IPS-20b (cell line): ENCODE measurements at regions not wholly inside any gene's neighbourhood (a gene's known extent, or its start where the extent isn't known, plus 50 kb on each side); places are given as distances from the start of the nearest gene placed in this dataset.

Experiments
- H3K27ac ChIP-seq: one replicate; pipeline ENCODE4 v1.5.1; 2013; ENCODE audit warnings: low read length
- H3K27me3 ChIP-seq: 2 replicates; pipeline ENCODE4 v1.6.1; 2013; ENCODE audit warnings: mild to moderate bottlenecking, low read length, inconsistent platforms; ENCODE audit not compliant: insufficient read depth
- H3K36me3 ChIP-seq: 2 replicates; pipeline ENCODE4 v1.6.1; 2013; ENCODE audit warnings: low read depth, mild to moderate bottlenecking, inconsistent platforms, low read length, moderate library complexity; ENCODE audit not compliant: insufficient read depth
- H3K4me1 ChIP-seq: 2 replicates; pipeline ENCODE4 v1.6.1; 2013; ENCODE audit warnings: mild to moderate bottlenecking, control low read depth, inconsistent platforms, low read length, moderate library complexity; ENCODE audit not compliant: insufficient read depth
- H3K4me3 ChIP-seq: 2 replicates; pipeline ENCODE4 v1.5.1; 2013; ENCODE audit warnings: mild to moderate bottlenecking, low read length, inconsistent platforms
- H3K9ac ChIP-seq: 2 replicates; pipeline ENCODE4 v1.6.1; 2013; ENCODE audit warnings: low read depth, mild to moderate bottlenecking, inconsistent platforms, low read length, moderate library complexity
- H3K9me3 ChIP-seq: 2 replicates; pipeline ENCODE4 v1.6.1; 2013; ENCODE audit warnings: mild to moderate bottlenecking, low read depth, low read length, inconsistent platforms; ENCODE audit not compliant: insufficient read depth

GRCh38 chr2:121078899-121079298 lies 206.1 kb downstream of the TFCP2L1 start:
- Histone ChIP-seq H3K27ac (no peak overlapping the region), H3K9me3 (no peaks in the 10 kb centered on the region), H3K27me3 (peaks cover 48% of the 10 kb centered on the region), H3K9ac (no peak overlapping the region), H3K4me1 (peaks cover 11% of the 10 kb centered on the region; the same call in 1 of the 2 replicates), H3K4me3 (no peak overlapping the region), H3K36me3 (no peaks in the 10 kb centered on the region)

DNA sequence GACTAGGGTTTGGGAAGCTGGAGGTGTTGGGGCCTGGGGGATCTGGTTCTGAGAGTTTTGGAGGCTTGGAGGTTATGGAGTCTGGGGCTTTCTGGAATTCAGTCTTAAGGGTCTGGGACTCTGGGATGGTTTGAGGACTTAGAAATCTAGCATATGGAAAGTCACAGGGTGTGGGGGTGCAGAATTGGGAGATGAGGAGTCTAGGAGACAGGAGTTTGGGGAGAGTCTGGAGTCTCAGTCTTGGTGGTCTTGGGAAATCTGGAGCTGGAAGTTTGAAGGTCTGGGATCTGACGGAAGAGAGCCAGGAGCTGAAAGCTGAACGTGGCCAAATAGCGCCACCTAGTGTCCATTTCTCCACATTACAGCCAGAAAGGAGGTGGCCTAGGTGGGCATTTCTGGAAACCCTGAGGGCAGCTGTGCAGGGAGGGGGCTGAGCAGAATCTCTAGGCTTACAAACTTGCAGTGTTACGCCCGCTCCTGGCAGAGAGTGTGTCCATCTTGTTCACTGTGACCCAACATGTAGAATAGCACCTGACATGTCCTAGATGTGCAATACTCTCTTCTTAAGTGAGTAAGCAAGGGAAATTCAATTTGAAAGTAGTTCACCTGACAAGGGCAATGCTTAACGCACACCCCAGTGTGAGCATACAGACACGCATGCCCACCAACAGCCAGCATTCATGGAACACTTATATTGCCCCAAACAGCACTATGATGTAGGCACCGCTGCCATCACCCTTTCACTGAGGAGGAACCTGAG lies 204.8 kb downstream of the TFCP2L1 start:
- Histone ChIP-seq H3K36me3 (no peaks in the 10 kb centered on the region), H3K9ac (no peak overlapping the region), H3K4me1 (peaks cover 7% of the 10 kb centered on the region; the same call in 1 of the 2 replicates), H3K27ac (no peak overlapping the region), H3K9me3 (no peaks in the 10 kb centered on the region), H3K27me3 (peaks cover 39% of the 10 kb centered on the region), H3K4me3 (no peak overlapping the region)

GRCh38 chr2:121081701-121082100 lies 203.3 kb downstream of the TFCP2L1 start:
- Histone ChIP-seq H3K36me3 (no peaks in the 10 kb centered on the region), H3K9ac (no peak overlapping the region), H3K27me3 (peaks cover 24% of the 10 kb centered on the region), H3K4me3 (no peak overlapping the region), H3K9me3 (no peaks in the 10 kb centered on the region), H3K27ac (no peak overlapping the region), H3K4me1 (no peaks in the 10 kb centered on the region; the same call in 1 of the 2 replicates)

DNA sequence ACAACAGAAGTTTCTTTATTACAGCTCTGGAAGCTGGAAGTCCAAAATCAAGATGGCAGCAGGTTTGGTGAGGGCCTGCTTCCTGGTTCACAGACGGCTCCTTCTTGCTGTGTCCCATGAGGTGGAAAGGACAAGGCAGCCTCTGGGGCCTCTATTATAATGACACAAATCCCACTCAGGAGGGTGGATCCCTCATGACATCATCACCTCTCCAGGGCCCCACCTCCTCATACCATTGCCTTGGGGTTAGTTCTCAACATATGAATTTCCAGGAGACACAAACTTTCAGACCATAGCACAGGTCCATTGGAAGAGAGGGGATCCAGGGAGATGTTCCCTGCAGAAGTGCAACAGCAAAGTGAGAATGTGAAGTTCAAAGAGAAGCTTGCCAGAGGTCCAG lies 202.8 kb downstream of the TFCP2L1 start:
- no peaks in the 10 kb centered on the region for H3K36me3 ChIP-seq
- no peak overlapping the region for H3K27ac ChIP-seq
- no peak overlapping the region for H3K4me3 ChIP-seq
- no peaks in the 10 kb centered on the region for H3K9me3 ChIP-seq
- no peaks in the 10 kb centered on the region for H3K4me1 ChIP-seq
- H3K9ac ChIP-seq: no peak overlapping the region
- peaks cover 21% of the 10 kb centered on the region for H3K27me3 ChIP-seq

DNA sequence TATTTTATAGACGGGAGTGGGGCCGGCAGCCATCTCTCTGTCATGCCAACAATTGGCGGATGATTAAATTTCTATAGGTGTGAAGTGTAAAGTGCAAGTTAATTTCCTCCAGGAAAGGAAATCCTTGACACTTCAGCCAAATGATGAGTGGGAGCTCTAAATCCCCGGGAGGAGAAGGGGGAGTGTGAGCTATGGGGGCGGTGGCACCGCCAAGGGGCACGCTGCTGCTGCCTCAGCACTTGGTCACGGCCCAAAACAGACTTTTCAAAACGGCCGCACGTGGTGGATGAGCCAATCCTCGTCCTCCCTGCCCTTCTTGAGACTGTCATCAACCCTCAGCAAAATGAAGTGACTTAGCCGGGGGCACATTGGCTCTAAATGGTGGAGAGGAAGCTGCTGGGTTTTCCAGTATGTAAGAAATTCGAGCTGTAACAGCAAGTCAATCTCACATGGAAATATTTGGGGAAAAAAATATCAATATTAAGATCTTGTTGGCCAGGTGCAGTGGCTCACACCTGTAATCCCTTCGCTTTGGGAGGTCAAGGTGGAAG lies 200.8 kb downstream of the TFCP2L1 start:
- Histone ChIP-seq H3K27me3 (peaks cover 8% of the 10 kb centered on the region), H3K4me3 (no peak overlapping the region)

DNA sequence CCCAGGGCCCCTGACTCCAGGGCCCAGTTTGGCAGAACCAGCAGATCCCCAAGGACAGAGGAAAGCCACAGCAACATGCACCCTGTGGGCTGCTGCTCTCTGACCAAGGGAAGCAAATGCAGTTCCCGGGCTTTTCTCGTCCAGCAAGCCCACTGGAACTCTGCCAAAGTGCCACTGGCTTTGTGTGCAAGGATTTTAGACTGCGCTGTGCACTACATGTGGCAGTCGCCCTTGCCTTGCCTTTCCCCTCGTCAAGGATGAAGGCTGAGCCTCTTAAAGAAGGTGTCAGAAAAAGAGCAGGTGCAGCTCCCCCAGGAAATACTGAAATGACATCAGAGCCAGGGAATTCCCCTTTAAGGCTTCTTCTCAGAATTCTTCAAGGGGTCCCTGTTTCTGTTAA lies 199.2 kb downstream of the TFCP2L1 start:
- Histone ChIP-seq H3K9ac (no peak overlapping the region), H3K4me1 (no peaks in the 10 kb centered on the region), H3K9me3 (no peaks in the 10 kb centered on the region)

More for the DNA sequence above, 200.8 kb downstream of the TFCP2L1 start:
- no peak overlapping the region for H3K9ac ChIP-seq
- no peaks in the 10 kb centered on the region for H3K4me1 ChIP-seq
- H3K9me3 ChIP-seq: no peaks in the 10 kb centered on the region
- no peak overlapping the region for H3K27ac ChIP-seq
- no peaks in the 10 kb centered on the region for H3K36me3 ChIP-seq

GRCh38 chr2:121086450-121086849 lies 198.6 kb downstream of the TFCP2L1 start:
- H3K4me3 ChIP-seq: no peak overlapping the region
- no peak overlapping the region for H3K9ac ChIP-seq
- H3K4me1 ChIP-seq: no peaks in the 10 kb centered on the region
- no peaks in the 10 kb centered on the region for H3K9me3 ChIP-seq
- no peaks in the 10 kb centered on the region for H3K27me3 ChIP-seq
- no peak overlapping the region for H3K27ac ChIP-seq
- H3K36me3 ChIP-seq: no peaks in the 10 kb centered on the region

More for the DNA sequence above, 199.2 kb downstream of the TFCP2L1 start:
- H3K36me3 ChIP-seq: no peaks in the 10 kb centered on the region
- no peaks in the 10 kb centered on the region for H3K27me3 ChIP-seq
- no peak overlapping the region for H3K4me3 ChIP-seq
- H3K27ac ChIP-seq: no peak overlapping the region

DNA sequence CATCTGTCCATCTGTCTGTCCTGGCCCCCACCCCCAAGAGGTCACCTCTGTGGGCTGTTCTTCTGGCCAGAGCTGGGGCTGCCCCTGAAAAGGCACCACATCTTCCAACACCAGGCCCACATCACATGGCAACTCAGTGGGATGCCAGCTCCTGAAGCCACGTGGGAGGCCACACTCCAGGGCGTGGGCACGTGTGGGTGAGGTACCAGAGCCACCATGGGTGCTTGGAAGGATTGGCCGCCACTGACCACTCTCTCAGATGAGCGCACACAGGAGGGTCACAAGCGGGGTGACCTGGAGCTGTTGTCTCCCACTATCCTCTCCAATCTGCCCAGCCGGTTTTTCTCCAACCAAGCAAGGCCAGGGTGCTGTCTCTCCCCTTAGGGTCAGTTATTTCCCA lies 197.9 kb downstream of the TFCP2L1 start:
- Histone ChIP-seq H3K27me3 (no peaks in the 10 kb centered on the region), H3K9me3 (peaks cover 4% of the 10 kb centered on the region; the same call in 1 of the 2 replicates), H3K4me1 (no peaks in the 10 kb centered on the region)

DNA sequence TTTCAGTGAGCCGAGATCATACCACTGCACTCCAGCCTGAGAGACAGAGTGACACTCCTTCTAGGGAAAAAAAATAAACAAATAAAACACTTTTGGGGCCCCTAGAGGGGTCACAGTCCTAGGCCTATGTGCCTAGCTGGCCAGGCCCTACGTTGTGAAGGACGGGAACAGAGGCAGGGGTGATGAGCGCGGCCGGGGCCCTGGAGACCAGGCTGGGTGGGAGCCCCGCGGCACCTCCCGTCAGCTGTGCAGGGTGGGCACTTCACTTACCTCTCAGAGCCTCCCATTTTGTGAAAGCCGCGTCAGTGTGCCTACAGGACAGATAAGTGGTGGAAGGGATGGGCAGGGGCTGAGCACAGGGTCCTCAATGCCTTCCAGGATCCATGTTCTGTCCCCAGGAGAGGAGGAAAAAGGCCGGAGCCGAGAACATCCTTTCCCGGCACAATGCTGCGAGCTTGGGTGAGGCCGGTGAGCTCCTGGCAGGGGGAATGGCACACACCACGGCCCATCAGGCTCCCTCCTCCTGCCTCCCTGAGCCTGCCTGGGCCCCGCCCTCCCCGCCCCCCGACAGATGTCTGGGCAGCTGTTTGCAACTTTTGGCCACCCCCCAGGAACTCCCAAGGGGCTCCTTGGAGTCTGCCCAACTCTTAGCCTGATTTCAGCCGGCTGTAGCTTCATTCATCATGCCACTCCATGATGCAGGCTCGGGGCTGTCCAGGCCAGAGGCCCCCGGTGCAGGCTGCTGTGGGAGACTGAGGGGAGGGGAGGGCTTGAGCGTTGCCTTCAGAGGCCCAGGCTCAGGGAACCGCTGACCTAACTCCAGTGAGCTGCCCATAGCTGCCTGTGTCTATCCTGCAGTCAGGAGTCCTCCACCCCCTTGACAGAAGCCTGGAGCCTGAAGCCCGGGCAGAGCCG lies 196.5 kb downstream of the TFCP2L1 start:
- H3K9ac ChIP-seq: no peak overlapping the region
- H3K27me3 ChIP-seq: no peaks in the 10 kb centered on the region
- no peaks in the 10 kb centered on the region for H3K4me1 ChIP-seq
- no peak overlapping the region for H3K4me3 ChIP-seq
- no peak overlapping the region for H3K27ac ChIP-seq
- peaks cover 4% of the 10 kb centered on the region for H3K9me3 ChIP-seq
- H3K36me3 ChIP-seq: no peaks in the 10 kb centered on the region

More for the DNA sequence above, 197.9 kb downstream of the TFCP2L1 start:
- no peaks in the 10 kb centered on the region for H3K36me3 ChIP-seq
- no peak overlapping the region for H3K4me3 ChIP-seq
- H3K27ac ChIP-seq: no peak overlapping the region
- H3K9ac ChIP-seq: no peak overlapping the region

GRCh38 chr2:121089166-121089510 lies 195.9 kb downstream of the TFCP2L1 start:
- Histone ChIP-seq H3K4me3 (no peak overlapping the region), H3K27ac (no peak overlapping the region), H3K9me3 (peaks cover 4% of the 10 kb centered on the region), H3K27me3 (no peaks in the 10 kb centered on the region), H3K9ac (no peak overlapping the region), H3K4me1 (no peaks in the 10 kb centered on the region), H3K36me3 (no peaks in the 10 kb centered on the region)

DNA sequence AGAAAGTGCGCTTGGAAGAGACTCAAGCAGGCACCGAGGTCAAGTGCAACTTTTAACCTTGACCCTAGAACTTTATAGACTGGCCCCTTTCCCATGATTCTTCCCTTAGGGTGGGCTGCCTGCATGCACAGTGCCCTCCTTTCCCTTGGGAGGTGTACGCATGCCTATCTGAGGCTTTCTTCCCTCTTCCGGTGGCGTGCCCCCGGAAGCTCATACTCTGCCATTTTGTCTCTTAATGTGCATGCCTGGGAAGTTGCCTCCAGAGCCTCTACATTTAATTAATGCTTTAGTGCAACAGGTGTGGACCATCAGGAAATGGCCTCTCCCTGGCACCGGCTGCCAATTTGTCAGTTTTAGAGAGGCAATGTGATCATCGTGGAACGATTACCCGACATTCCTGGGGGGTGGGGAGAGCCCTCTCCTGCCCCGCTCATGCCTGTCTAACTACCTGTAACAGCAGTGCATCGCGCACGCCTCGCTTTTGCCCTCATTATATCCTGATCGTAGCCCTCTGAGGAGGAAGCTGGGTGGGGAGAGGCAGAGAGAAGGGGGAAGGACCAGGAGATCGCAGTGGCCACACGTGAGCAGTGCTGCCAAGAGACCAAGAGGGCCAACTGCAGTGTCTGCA lies 194.8 kb downstream of the TFCP2L1 start:
- Histone ChIP-seq H3K27ac (no peak overlapping the region), H3K4me1 (no peaks in the 10 kb centered on the region), H3K9me3 (peaks cover 4% of the 10 kb centered on the region), H3K9ac (no peak overlapping the region), H3K4me3 (no peak overlapping the region), H3K27me3 (no peaks in the 10 kb centered on the region), H3K36me3 (no peaks in the 10 kb centered on the region)
